HL-60/S4 (cell line): ENCODE measurements at regions not wholly inside any gene's neighbourhood (a gene's known extent, or its start where the extent isn't known, plus 50 kb on each side); places are given as distances from the start of the nearest gene placed in this dataset.
"Not testable (repeated sequence)": the region's sequence is repeated elsewhere in the genome, so short reads cannot be mapped to it uniquely, and the experiment has no call there.

Experiments
- in situ Hi-C: fragments of 300-500 bp; cut with MboI; formaldehyde crosslinking; loops from 2 replicates; pipeline ENCODE4 v1.14.3; 2022; ENCODE audit warnings: low sequenced_read_pairs

DNA sequence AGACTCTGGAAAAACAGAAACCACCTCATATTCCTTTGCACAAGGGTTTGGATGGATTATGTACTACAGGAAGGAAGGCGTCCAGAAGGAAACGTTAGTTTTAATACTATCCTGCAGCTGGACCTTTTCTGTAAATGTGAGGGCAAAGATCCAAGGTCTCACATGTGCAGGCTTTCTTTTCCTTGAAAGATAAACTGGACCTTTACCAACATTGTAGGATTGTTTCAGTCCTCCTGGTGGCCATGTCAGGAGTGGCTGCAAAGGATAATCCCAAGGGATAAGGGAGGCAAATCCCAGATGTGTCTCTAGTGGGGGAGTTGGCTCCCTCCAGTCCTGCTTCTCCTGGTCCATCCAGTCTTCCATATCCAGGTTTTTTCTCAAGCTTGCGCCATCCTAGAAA, 397.5 kb downstream of the HTR1A start:
- in situ Hi-C loops = no loop called here

DNA sequence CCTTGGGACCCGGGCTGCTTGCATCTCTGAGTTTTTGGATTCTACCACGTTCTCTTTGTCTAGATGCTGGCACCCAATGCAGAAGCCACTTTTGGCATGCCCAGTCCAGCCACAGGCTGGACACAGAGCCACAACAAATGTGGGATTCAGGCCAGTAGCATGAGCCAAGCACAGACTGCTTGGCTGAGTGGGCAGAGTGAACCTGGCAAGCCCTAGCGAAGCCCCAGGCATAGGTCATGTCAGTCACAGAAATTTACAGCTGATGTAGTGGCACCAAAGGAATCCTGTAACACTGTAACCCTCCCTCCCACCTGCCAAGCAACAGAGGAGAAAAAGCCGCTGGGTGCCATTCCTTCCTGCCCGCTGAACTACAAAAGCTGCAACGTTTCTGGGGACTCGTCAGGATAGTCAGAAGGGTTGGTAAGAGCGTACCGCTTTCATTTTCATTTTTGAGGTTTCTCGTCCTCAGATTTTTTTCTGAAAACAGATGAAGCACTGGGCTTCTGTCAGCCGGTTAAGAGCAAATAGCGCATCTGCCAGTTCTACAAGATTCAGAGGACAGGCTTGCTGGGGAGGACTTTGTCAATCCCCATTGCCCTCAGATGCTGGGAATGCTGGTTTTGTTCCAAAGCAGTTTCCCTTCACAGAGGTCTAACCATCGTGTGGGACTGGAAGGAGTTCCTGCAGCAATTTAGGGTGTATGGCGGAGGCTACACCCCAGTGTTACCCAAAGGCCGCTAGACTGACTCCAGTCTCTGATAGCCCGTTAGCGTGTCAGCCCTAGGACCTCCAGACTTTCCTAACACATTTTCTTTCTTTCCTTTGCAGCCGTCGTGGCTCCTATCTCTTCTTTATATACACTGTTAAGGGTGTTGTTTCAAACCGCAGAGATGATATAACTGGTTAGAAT, 399.0 kb downstream of the HTR1A start:
- in situ Hi-C loops = no loop called here

DNA sequence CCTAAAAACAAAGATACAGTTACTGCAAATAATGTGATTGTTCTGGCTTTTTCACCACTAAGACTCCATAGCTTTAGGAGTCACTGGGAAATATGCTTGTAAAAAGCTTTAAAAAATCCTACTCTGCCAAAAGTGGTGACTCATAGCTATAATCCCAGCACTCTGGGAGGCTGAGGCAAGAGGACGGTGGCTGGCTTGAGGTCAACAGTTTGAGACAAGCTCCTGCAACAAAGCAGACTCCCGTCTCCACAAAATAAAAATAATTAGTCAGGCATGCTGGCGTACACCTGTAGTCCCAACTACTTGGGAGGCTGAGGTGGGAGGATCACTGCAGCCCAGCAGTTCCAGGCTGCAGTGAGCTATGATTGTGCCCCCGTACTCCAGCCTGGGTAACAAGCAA, 406.4 kb downstream of the HTR1A start:
- in situ Hi-C loops = no loop called here

DNA sequence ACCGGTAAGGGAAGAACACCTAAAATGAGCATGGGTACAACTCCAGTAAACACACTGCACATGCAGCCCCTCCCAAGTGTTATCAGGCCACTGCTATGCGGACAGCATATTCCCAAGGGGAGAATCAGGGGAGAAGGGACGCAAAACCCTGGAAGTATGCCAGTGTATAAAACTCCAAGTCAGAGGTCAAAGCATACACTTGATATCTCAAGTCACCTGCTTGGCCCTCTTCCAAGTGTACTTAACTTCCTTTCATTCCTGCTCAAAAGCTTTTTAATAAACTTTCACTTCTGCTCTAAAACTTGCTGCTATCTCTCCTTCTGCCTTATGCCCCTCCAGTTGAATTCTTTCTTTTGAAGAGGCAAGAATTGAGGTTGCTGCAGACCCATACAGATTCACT, 408.1 kb downstream of the HTR1A start:
- in situ Hi-C loops = no loop called here

DNA sequence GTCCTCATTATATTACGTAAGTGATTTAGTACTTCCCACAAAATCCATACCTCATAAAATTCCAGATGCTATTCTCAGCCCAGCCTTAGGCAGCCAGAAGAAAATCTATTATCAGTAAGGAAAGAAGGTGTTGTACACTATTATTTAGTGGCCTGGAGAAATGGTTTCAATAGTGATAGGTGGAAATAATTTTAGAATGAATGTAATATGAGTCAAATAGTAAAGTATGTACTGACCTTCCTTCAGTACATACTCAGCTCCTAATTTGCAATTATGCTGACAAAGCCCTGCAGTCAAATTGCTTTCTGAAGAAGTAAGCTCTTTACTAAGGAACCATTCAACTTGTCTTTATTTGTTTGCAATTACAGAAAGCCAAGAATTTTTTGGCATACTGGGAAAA, 409.2 kb downstream of the HTR1A start:
- in situ Hi-C loops = no loop called here

DNA sequence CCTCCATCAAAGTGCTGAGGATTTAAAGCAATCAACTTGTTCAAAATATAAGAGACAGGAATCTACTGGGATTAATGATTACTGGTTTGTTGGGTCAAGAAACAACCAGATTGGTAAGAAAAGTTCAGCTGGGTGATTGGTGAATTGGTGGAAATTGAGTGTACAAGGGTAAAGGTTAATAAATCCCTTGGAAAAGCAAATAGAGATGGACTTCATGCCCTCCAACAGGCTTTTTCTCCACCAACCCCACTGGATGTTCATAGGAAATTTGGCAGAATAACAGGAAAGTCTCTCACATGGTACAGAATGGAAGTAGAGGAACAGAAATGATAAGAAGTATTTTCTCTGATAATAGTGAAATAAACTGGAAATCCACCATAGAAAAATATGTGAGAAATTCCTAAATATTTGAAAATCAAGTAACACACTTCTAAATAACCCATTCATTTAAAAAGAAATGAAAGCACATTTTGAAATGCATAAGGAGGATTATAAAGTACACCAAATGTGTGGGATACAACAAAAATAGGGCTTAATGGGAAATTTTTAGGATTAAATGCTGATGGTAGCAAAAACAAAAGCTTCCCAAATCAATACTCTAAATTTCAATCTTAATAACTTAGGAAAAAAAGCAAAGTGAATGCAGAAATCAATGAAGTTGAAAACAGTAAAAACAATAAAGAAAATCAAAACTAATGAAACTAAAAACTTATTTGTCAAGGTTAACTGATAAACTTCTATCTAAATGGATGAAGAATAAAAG, 426.2 kb downstream of the HTR1A start:
- in situ Hi-C loops = no loop called here

DNA sequence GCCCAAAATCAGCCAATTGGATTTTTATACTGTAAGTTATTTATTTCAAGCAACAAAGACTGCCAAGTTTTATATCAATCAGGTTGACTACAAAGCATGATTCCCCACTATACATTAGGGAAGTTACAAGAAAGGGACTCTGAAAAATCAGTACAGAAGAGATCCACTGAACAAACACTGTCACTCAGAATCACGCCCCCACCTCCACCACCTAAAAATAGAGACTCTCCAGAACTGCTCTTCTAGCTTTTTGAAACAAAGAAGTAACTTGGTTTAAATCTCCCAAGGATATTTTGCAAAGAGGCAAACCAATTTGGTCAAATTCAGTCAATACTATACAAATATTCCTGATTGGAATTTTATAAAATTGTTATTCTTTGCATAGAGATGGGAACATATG, 438.0 kb downstream of the HTR1A start:
- in situ Hi-C loops = no loop called here

DNA sequence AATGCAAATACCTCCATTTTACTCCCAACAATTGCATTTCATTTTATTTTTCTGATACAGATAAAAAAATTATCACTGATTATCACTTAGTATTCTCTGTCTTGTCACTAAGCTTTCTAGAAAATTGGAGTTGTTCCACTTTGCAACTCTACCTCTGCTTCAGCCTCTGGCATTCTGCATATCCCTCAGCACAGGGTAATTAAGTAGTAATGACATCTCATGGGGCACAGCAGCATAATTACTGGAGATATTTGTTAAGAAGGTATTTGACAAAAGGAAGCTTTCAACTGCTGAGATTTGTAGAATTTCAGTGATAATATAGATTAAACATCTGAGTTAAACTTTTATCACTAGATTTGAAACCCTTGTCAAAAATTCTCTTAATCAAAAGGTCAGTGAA, 446.2 kb downstream of the HTR1A start:
- in situ Hi-C loops = no loop called here

DNA sequence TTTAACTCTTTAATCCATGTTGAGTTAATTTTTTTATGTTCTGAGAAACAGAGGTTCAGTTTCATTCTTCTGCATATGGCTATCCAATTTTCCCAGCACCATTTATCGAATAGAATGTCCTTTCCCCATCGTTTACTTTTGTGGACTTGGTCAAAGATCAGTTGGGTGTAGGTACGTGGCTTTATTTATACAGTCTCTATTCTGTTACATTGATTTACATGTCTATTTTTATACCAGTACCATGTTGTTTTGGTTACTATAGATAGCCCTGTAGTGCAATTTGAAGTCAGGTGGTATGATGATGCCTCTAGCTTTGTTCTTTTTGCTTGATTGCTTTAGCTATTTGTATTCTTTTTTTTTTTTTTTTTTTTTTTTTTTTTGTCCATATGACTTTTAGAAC, 462.0 kb downstream of the HTR1A start:
- in situ Hi-C loops = no loop called here

DNA sequence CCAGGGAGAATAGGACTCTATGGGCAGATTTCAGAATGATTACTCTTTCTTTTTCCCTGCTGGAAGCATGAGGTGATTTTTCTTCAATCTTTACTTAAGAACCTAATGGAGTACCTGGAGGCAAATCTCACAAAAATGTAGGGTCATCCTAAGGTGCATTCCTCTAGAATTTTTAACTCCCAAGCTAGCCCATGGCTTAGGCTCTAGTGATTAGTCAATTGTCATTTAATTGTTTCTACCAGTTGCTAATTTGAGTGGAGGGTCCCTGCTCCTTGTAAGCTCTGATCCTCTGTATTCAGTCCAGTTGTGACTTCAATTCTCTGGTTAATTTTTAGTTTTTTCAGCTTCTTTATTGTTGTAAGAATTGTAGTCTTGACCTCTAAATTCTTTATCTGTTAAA, 467.0 kb downstream of the HTR1A start:
- in situ Hi-C loops = no loop called here

DNA sequence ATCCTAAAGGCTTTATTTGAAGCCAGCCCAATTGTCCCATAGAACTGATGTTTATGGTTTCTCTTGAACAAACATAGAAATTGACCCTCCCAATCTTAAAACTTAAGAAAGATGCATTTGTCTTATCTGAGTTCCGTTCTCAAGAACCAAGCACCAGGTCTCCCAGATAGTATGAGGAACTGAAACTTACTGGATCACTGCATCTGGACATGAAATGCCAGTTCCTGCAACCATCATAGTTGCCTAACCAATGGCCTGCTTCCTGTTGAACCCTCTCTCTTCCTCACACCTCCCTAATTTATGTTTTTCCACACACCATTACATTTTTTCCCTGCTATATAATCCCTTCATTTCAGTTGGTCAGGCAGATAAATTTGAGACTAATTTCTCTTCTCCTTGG, 478.9 kb downstream of the HTR1A start:
- in situ Hi-C loops = no loop called here

DNA sequence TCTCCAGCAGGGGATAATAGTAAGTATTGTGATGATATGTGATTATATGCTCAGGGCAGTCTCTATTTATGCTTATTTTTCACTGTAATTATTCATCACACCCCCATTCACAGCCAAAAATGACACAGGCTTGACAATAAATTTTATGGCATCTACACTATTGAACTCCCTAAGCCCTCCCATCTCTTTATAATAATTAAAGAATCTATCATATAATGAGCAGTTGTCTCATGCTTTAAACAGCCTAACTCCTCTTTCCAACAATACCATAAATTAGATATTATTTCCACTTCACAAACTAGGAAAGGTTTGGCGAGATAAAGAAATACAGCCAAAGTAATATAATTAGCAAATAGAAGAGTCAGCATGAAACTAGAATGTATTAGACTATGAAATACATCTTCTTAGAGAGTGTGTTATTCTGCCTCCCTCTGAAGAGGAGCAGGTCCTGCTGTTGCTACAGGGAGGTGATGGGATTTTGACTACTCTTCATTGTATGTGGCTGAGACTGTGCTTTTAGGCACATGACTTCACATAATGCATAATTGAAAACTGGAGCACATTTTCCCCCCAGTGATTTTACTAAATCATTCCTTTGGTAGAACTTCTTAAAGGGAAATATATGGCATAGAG, 488.8 kb downstream of the HTR1A start:
- in situ Hi-C loops = no loop called here

DNA sequence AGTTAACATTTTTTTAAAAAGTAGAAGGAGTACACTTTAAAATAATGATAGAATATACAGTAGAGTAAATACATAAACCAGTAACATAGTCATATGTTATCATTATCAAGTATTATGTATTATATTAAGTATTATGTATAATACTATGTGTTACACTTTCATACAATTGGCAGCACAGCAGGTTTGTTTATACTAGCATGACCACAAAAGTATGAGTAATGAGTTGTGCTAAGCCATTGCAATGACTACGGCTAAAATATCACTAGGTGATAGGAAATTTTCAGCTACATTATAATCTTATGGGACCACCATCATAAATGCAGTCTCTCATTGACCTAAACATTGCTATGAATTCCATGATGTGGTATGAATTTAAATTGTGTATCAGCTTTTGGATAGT, 506.0 kb downstream of the HTR1A start:
- in situ Hi-C loops = no loop called here

DNA sequence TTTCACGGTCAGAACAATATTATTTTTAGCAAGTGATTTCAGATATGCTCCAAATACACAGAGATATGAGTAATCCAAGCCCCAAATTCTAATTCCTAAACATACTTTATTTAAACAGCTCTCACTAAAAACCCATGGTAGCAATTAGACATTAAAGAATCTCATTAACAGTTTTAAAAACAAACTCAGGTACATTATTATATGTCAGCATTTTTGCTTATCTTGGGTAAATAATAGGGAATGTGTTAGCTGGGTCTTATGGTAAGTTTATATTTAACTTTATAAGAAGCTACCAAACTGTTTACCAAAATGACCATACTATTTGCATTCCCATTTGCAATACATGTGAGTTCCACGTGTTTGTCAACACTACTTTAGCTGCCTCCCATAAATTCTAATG, 511.1 kb downstream of the HTR1A start:
- in situ Hi-C loops = no loop called here

DNA sequence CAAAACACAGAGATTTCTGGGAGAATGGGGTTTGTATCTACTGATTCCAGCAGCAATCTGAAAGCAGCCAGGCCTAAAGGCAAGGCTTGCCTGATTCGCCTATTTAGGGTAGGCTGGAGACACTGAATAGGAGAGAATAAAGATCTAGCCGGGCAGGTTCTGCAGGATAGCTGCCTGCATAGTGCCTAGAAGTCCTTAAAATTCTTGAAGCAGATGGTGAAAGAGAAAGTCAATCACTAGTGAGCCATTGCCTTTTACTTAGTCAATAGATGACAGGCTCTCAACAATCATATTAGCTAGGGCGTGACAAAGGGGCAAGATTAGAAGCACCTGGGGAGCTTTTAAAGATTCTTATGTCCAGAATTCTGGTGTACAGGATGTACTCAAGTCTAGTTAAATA, 522.7 kb downstream of the HTR1A start:
- in situ Hi-C loops = no loop called here

DNA sequence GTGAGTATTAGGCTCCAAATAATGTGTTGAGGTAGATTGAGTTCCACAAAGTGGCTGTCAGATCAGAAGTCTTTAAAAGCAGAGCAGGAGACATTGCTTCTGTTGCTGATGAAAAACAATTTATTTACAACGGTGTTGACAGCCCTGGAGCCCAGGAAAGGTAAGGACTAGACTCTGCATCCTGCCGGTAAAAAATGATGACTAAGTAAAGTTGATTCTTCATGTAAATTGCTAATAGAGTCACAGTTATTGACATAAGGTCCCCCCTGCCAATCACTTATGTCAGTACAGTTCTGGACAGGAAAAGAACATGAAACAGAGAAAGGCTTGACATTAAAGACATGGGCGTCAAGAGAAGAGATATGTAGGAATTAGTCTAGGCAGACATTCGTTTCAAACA, 552.5 kb downstream of the HTR1A start:
- in situ Hi-C loops = no loop called here

DNA sequence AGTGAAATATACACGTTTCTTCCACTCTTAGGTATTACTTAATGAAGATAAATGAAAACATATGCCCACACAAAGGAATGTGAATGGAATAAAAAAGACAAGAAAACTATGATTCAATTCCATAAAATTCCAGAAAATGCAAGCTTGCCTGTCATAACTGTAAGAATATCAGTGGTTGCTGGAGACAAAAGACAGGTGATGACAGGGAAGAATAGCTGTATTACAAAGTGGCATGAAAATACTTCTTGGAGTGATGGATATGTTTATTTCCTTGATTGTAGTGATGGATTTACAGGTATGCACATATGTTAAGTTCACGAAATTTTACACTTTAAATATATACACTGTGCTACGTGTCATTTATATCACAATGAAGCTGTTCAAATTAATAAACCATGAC, 553.3 kb downstream of the HTR1A start:
- in situ Hi-C loops = no loop called here

DNA sequence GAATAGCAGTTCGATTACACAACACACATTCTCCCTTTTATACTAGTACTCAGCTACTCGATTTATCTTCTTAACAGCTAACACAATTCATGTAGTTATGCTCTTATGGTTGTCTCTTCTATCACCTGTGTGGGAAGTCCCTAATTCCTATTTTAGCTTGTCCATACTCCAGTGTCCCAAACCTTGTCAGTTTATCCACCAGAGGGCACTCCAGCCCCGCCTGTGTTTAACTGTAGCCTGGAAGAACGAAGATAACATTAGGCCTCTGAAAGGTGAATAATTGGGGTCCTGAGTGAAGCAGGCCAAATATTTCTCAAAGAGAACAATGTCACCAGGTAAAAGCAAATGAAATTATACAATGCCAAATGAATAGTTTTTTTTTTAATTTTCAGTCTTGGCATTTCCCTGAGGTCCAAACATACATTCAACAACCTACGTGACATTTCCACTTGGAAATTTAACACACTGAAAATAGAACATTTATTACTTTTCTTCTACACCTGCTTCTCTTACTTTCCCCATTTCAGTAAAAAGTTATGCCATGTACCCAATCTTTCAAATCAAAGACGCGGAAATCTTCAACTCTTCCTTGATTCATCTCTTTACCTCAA, 560.7 kb downstream of the HTR1A start:
- in situ Hi-C loops = no loop called here

DNA sequence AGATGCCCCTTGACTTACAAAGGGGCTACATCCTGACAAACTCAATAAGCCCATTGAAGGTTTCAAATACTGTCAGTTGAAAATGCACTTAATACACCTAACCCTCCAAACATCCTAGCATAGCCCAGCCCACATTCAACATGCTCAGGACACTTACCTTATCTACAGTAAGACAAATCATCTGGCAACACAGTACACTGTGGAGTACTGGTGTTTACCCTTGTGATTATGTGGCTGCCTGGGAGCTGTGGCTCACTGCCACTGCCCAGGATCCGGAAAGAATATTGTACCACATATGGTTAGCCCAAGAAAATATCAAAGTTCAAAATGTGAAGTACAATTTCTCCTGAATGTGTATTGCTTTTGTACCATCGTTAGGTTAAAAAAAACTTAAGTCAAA, 562.2 kb downstream of the HTR1A start:
- in situ Hi-C loops = no loop called here

DNA sequence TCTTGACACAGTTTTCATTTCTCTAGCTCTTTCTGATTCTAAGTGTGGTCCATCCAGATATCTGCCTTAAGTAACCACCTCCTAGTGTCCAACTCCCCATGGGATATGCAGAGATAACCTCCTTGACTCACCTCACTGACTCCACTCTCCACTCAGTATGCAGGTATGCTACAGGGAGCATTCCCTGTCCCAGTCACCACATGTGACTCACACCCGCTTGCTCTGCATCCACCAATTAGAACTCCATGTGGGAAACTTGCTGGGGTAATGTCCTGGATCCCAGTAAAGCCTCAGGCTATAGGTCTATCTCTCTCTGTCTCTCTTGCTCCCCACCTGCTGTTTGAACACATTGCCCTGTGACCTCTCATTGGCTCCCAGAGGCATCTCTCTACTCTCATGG, 563.9 kb downstream of the HTR1A start:
- in situ Hi-C loops = no loop called here

DNA sequence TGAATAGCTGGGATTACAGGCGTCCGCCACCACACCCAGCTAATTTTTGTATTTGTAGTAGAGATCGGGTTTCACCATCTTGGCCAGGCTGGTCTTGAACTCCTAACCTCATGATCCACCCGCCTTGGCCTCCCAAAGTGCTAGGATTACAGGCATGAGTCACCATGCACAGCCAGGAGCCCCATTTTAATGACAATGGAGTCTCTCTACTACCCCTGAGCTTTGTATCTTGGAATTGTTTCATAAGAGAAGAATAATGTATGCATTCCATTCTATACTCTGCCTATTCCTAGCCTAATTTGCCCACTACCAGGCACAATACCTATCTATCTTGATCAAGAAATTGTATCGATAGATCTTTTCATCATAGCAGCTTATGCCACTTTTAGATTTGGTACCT, 574.1 kb downstream of the HTR1A start:
- in situ Hi-C loops = not testable (repeated sequence)
